Peyer's patch (tissue), 4 donors: ENCODE measurements at regions not wholly inside any gene's neighbourhood (a gene's known extent, or its start where the extent isn't known, plus 50 kb on each side); places are given as distances from the start of the nearest gene placed in this dataset.

Source experiments
- POLR2A ChIP-seq, 2 donors: fragments of 450-650 bp; IDR thresholded peaks; one replicate each; pipeline ENCODE4 v1.5.1; 2017; ENCODE audit warnings: antibody characterized with exemption in 2 of 2, mild to moderate bottlenecking in 2 of 2, moderate library complexity in 2 of 2
- TF ChIP-seq, protein P1 (sequence below), 6 experiments: fragments of 450-650 bp in 4 of 6; fragments of 200-600 bp in 2 of 6; sonication (generic) in 1 of 6; IDR thresholded peaks; one replicate each; pipeline ENCODE4 v1.5.1; 2017 to 2019; ENCODE audit warnings: antibody characterized with exemption in 6 of 6, mild to moderate bottlenecking in 3 of 6, moderate library complexity in 1 of 6

DNA sequence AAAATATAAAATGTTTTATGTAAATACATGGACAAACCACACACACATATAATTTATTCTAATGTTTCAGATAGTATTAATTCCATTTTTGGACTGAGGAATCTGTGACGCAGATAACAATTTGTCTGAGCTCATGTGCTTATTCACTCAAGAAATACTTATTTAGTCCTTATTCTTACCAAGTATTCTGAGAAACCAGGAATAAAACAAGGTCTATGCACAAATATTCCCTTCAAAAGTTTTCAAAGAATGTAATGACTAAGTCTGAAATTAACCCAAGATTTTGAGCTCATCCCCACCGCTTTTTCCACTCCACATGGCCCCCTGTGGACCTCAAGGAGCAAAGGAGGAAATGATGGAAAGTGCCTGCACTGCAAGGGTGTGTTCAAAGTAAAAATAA, 1022.3 kb downstream of the EFNA5 start:
- no peak for TF ChIP-seq POLR2A (IDR thresholded peaks at IDR 0.05)
- TF ChIP-seq, protein P1, sequence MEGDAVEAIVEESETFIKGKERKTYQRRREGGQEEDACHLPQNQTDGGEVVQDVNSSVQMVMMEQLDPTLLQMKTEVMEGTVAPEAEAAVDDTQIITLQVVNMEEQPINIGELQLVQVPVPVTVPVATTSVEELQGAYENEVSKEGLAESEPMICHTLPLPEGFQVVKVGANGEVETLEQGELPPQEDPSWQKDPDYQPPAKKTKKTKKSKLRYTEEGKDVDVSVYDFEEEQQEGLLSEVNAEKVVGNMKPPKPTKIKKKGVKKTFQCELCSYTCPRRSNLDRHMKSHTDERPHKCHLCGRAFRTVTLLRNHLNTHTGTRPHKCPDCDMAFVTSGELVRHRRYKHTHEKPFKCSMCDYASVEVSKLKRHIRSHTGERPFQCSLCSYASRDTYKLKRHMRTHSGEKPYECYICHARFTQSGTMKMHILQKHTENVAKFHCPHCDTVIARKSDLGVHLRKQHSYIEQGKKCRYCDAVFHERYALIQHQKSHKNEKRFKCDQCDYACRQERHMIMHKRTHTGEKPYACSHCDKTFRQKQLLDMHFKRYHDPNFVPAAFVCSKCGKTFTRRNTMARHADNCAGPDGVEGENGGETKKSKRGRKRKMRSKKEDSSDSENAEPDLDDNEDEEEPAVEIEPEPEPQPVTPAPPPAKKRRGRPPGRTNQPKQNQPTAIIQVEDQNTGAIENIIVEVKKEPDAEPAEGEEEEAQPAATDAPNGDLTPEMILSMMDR (IDR thresholded peaks at IDR 0.05) = no peak
